ENCODE measurements at regions not wholly inside any gene's neighbourhood (a gene's known extent, or its start where the extent isn't known, plus 50 kb on each side); places are given as distances from the start of the nearest gene placed in this dataset.

DNA sequence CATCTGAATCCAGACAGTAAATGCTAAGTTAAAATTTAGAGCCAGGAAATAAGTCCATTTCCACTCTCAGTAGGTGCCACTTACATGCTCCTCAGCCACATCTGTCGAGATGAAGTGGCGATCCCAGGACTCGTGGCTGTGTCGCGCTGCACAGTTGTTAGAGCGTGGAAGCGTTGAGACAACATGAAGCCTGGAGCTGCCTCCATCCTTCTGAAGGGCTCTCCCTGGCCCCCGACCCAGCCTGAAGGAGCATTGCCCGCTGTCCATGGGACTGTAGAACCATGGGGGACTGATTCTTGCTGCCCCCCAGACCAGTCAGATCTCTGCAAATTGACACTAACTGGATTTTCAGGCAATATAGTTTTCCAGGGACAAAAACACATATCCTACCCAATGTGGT lies 58.9 kb downstream of the IRX1 start:
- DNase-seq (ENCODE audit: low spot score) = no peak

DNA sequence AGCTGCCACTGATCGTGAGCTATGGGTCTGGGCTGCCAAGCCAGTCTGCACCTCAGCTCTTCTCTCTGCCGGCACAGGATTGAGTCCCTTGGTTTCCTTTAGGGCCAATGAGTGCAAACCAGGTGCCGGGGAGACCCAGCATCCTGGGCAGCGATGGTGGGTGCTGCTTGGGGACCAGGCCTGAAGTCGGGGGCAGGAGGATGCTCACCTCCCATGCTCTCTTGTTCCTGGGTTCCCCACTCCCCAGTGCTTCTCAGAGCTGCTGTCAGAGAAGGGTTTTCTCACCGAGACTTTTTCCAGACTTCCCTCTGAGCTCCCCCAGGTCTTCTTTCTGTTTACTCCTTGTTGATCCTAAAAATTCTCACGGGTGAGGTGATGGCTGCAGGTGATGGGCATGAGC lies 61.2 kb downstream of the IRX1 start:
- DNase-seq (ENCODE audit: low spot score) = no peak

DNA sequence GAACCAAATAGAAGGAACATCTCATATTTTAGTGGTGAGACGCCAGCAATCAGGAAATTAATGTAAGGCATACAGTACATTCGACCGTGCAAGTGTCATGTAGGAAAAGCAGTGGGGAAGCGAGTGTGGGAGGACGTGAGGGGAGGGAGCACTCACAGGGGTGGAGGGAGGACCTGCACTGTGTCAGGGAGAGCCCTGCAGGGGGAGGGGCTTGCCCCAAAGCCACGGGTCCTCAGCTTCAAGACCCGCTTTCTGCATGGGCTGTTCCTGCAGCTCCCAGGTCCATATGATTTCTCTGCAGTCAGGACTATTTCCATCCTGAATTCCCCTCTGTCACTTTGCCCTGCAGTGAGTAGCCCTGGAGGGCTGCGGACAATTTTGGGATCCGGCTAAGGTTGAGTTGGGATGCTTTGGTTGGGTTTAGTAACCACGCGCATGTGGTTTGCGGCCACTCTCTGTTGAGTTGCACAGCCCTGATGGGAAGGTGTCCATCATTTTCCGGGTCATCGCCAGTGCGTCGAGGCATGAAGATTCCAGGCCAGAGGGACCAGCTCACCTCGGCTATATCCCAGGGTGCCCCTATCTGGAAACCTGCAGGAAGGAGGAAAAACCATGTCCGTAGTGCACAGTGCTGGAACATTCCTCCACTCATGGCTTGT lies 61.9 kb downstream of the IRX1 start:
- no peak for DNase-seq (ENCODE audit: low spot score)

DNA sequence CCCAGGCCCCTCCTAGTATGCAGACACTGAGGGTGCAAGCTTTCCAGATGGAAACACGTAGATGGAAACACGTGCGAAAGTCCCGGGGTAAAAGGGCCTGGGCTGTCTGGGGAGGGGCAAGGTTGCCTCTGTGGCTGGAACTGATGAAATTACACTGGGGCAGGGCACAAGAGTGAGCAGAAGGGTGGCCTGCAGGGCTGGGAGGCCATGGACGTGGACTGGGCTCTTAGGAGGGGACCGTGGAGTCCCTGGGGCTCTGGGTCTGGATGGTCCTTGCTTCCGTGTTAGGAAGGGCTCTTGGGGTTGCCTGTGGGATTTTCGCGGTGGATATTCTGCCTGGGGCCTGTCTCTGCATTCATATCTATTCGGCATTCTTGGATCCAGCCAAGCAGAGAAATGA lies 63.3 kb downstream of the IRX1 start:
- no peak for DNase-seq (ENCODE audit: low spot score)

DNA sequence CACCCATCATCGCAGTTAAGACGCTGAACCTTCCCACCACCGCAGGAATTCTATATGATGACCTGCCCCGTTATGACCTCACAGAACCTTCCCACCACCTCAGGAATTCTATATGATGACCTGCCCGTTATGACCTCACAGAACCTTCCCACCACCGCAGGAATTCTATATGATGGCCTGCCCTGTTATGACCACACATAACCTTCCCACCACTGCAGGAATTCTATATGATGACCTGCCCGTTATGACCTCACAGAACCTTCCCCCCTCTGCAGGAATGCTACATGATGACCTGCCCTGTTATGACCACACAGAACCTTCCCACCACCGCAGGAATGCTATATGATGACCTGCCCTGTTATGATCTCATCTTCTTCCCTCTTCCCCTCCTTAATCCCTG lies 64.3 kb downstream of the IRX1 start:
- no peak for DNase-seq (ENCODE audit: low spot score)

DNA sequence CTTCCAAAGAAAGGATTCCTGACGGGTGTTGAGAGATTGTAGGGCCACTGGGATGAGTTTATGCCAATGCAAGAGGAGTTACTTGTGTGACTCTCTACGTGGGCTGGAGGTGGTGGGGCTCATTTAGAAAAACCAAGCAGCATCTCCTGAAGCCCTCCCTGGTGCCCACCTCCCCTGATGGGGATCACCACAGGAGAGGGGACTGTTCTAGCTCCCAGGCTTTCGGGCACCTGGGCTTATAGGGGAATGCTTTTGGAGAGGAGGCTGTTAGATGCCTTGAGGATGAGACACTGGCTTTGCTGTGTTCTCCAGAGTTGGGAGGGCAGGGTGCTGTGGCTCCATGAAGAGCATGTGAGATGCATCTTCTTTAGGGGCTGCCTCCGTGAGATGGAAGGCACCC lies 65.0 kb downstream of the IRX1 start:
- DNase-seq (ENCODE audit: low spot score) = no peak

DNA sequence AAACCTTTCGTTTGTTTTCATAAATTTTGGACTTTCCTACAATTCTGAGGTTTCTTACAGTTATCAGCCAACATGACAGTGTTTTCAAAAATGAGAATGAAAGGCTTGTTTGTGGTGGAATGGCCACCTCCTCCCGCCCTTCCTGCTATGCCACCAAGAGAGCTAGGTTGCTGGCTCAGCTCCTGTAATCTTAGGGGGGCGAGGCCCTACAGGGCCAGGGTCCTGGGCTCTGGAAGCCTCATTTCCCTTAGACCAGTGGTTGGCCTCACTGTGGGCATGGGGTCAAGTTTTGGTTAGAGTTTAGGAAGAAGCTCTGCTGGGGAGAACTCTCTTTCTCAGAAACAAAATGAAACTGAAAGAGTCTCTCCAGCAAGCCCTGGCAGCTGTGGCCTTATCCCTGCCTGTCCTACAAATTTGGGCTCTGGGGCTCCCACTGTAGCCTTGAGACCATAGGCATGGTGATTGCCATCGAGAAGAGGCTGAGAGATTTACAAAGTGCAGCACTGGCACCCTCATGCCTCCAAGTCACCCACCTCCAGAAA lies 66.2 kb downstream of the IRX1 start:
- DNase-seq (ENCODE audit: low spot score) = no peak

DNA sequence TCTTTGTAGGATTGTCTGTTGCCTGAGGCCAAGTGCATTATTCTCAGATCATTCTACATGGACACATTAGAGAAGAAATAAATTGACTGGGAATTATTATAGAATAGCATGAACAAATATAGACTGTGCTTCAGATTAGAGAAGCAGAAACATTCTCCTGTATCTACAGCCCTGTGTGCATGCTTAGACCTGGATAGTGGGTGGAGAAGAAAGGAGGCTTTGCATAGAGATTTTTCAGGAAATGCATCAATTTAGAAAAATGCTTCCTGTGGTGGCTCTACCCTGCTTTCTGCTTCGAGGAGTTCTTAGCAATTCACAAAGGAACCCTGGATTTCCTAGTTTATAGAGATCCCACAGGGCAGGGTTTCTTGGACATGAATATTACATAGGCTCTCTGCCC lies 66.7 kb downstream of the IRX1 start:
- DNase-seq (ENCODE audit: low spot score) = no peak

DNA sequence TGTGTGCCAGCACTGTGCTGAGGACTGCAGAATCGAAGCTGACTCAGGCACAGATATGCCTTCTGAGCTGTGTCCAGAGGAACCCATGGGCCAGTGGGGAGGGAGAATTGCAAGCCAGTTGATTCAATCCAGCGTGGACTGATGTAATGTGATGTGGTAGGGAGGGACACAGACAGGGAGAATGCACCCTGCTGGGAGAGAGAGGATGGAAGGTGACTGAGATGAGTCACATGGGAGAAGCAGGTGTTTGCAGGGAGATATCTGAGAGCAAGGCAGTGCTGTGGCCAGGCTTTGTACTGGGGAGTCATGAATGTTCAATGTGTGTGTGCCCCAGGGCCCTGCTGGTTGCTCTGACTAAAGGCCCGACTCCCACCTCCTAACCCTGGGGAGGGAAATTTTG lies 75.7 kb downstream of the IRX1 start:
- DNase-seq (ENCODE audit: low spot score) = no peak

DNA sequence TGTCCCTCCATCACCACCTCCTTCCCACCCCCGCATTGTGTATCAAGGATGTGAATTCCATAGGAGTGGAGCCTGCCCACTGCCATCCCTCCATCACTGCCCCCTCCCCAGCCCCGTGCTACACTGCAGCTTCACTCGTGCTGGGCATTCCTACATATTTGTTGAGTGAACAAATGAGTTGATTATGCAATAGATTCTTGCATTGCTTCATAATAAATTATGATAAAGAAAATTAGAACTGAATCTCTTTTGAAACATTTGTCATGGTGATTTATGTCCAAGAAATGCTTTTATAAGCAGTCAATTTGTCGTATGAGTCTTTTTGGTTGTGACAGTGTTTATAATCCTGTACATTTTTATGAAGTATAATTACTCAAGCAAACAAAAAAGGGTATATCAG lies 83.2 kb downstream of the IRX1 start:
- no peak for DNase-seq (ENCODE audit: low spot score)

DNA sequence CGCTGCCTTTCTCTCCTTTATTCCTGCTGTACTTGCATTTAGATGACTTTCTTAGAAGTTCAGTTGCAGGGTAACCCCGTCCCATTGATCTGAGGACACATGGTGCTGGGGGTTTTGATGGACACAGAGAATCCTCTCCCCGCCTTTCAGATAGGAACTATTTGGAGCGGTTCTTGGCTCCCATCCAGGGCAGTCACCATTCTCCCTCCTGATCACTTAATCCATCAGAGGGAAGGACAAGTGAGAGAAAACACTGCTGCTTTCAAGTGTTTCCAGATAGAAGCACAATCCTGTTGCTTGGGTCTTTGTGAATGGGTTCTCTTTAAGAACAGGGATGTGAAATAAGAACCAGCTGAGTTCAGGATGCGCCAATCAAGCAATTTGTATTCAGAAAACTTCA lies 85.2 kb downstream of the IRX1 start:
- no peak for DNase-seq (ENCODE audit: low spot score)

DNA sequence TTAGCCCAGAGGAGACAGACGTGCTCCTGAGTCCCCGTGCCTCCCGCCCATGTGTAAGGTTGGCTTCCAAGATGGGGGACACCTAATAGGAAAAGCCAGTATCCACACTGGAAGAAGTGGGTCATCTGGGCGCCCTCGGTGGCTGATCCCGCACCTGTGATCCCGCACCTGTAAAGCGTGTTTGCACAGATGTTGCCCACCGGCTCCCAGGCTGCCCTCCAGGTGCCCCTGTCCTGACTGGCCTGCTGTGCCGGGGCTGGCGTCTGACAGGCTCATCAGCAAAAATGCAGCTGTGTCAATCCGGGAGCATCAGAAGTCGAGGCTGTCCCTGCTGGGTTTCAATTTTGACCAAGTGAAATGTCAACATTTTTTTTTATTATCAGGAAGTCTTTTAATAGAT lies 88.5 kb downstream of the IRX1 start:
- no peak for DNase-seq (ENCODE audit: low spot score)

DNA sequence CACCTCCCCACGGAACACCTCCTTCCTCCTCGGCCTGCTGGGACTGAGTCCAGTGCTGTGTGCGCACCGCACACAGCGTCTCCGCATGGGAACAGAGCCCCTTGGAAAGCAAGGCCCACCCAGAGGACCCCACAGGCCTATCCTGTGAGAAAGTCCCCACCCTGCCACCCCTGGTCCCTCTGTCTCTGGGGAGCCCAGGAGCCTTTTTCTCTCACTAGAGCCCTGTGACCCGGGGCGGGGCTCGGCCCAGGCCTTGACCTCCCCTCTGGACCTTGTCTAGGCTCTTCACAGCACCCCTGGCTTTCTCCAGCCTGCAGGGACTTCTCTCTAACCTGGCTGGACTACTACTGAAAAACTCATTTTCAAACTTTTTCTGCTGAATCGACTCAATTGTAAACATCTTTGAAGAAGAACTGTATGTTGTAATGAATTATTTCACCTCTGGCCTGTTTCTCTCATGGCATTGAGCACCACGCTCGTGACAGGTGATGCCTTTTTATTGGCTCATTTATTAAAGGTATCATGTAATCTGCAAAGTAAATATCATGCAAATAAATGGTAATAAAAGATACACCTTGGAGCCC lies 89.2 kb downstream of the IRX1 start:
- no peak for DNase-seq (ENCODE audit: low spot score)

DNA sequence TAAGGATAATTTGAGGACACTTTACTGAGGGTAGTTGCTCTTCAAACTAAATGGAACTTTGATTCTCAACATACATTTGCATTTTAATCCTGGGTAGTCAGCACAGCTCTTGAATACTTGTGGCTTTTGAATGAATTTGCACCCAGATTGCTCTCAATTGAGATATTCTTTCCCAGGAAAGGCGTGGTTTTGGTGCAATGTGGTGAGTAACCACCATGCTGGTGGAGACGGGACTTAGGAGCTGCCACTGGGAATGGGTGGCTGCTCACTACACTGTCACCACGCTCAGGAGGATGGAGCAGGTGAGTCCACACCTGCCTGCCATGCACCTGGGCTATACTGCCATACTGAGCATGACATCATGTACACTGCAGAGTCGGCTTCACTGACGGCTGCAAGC lies 99.2 kb downstream of the IRX1 start:
- no peak for DNase-seq (ENCODE audit: low spot score)

DNA sequence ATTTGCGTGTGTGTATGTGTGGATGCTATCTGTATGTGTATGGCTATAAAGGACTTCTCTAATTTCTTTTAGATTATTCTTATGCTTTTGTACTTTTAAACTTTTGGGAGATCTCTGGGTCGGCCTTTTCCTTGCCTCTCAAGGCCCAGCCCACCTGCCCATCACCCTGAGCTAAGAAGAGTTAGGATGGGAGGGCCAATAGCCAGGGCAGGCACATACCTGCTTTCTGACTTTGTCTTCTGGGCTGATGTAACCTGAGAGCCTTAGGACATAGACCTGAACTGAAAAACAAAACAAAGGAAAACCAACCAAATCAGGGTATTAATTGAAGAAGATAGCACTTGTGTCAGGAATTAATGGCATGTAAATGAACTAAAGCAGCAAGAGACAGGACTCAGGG lies 100.2 kb downstream of the IRX1 start:
- no peak for DNase-seq (ENCODE audit: low spot score)

DNA sequence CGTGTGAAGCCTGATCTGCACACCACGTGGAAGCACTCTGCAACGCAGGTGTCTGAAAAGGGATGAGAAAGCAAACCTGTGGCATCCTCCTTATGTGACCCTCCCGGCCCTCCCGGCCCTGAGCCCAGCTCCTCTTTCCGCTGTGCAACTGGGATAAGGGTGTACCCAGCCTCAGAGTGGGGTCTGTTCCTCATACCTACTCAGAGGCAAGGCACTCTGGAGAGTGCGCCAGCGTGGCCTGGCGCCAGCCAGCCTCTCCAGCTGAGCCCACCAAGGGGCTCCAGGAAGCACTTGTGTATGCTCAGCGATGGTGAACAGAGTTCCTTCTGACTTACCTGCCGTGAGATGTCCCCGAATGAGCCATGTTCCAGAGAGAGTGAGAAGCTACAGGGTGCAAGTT lies 102.8 kb downstream of the IRX1 start:
- no peak for DNase-seq (ENCODE audit: low spot score)

DNA sequence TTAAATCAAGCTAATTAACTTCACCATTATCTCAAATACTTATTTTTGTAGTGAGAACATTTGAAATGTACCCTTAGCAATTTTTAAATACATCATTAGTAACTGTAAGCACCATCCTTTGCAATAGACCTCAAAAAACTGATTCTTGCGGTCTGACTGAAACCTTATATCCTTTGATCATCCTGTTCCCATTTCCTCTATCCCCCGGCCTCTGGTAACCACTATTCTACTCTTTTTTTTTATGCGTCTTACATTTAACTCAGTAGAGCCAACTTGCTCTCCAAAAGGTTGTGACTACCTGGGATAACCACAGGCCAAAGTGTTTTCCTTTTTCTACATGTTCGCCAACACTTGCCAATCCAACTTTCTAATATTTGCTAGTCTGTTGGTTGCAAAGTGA lies 106.1 kb downstream of the IRX1 start:
- DNase-seq (ENCODE audit: low spot score) = no peak

DNA sequence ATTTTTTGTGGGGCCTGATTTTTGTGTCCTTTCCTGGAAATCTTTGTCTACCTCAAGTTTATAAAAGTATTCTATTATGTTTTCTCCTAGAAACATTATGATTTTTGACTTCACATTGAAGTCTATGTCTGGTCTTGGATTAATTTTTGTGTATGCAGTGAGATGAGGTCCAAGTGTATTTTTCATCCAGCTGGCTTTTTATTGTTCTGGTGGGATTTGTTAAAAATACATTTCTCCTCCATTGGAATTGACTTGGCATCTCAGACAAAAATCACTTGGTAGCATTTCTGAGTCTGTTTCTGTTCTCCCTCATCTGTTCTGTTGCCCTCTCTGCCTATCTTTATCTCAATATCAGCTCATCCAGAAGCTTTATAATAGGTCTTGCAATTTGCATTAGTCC lies 109.0 kb downstream of the IRX1 start:
- no peak for DNase-seq (ENCODE audit: low spot score)

DNA sequence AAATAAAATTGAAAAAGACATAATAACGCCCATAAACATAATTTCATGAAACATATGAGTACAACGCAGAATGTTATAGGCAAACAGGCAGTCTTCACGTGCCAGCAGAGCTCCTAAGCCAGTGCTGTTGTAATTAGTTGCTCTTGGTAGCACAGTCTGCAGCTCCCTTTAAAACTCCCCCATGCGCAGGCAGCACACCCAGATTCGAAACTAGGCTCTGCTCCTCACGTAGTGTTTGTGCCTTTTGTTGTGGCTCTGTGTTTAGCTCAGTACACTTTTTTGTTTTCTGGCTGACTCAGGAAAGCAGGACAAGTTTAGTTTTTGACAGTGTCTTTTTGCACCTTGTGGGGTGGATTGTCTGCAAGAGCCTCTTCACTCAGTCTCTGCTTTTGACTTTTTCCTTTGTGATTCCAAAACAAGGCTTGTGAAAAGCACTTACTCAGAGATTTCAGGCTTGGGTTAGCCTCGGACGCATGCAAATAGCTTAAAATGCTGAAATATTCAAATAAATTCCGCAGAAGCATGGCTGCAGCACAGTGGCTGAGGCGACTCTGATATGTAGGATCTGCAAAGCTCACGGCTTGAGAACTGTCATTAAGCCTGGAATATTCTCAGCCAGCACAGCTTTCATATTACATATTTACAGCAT lies 113.6 kb downstream of the IRX1 start:
- no peak for DNase-seq (ENCODE audit: low spot score)

DNA sequence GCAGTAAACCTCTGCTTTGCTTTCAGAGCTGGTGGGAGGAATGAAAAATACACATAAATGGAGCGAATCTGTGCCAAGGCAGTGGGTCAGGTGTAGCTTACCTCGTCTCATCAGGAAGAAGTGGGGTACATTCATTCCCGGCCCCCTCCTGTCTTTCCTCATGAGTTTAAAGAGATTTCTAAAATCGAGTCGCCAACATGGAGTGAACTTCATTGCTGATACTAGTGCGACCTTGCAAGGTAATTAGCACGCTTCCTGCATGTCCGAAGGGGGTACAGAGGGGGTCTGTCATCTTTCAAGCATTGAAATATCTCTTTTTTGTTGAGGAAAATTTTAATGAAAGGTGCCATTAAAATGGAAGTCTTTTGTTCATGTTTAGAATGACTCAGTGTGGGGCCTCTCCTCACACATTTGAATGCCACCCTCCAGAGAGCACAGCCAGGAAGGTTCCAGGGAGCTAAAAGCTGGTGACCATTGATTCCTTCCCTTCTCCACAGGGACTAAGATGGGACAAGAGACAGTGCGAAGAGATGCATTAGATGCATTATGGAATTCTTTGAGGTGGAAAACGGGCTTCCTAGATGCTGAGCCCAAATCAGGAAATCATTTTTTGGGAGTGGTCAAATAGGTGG lies 114.2 kb downstream of the IRX1 start:
- no peak for DNase-seq (ENCODE audit: low spot score)

DNA sequence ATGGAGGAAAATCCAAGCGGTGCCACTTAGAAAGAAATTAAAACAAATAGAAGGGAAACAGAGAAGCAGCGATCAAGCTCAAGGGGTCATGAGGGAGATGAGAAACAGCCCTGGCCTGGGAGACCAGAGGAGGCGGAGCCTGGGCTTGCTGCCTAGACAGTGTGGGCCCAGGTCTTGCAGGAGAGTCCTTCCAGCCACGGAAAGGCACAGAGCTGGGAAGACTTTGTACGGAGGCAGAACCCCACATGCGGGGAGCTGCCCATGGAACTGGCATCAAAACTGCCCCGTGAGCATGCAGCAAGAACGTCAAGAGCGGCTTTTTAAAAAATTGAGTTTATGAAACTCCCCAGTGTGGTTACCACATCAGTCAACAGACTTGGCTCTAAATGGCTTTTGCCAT lies 119.4 kb downstream of the IRX1 start:
- DNase-seq (ENCODE audit: low spot score) = no peak

DNA sequence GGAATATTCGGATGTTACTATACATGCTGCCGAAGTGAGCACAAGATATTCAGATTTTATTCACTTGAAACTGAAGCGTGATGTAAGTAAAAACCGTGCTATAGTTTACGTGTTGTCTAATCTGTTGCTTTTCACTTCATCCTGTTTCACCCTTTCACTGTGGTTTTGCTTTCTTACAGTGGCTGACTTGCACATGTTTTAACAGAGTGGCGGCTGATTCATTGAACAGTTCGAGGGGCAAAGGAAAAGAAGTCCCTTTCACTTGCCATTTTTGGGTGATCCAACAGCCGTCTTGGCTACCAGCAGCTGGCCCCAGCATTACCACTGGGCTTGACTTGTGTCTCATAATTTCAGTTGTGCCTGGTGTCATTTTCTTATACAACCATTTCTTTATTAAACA lies 134.0 kb downstream of the IRX1 start:
- no peak for DNase-seq (ENCODE audit: low spot score)

DNA sequence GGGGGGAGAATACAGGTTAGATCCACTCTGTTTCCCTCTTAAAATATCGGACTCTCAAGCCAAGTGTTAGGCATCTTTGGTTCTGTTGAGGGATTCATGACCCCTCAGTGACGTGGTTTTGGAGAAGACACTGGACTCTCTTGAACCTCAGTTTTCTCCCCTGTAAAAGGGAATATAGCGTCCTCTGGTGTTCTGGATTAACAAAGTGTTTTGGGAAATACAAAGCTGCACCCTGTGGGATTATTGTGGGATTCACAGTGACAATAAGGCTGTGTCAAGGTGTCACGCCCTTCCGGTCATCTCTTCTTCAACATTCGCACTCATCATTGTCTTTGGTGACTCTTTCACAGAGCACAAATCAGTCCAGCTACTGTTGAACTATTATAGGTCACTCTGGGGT lies 139.0 kb downstream of the IRX1 start:
- no peak for DNase-seq (ENCODE audit: low spot score)

Data from pons (tissue), 1 donor.